HEK293T (cell line): ENCODE measurements at regions not wholly inside any gene's neighbourhood (a gene's known extent, or its start where the extent isn't known, plus 50 kb on each side); places are given as distances from the start of the nearest gene placed in this dataset.

Experiments used
- ARNT ChIP-seq: fragments of 450-650 bp; IDR thresholded peaks from 2 replicates; pipeline ENCODE4 v1.6.1; 2017; ENCODE audit warnings: mild to moderate bottlenecking
- BHLHE40 ChIP-seq: fragments of 450-650 bp; IDR thresholded peaks from 2 replicates; pipeline ENCODE4 v1.6.1; 2016; ENCODE audit warnings: mild to moderate bottlenecking, moderate library complexity, borderline replicate concordance
- FOXA1 ChIP-seq: fragments of 450-650 bp; IDR thresholded peaks from 2 replicates; pipeline ENCODE4 v1.6.1; 2016; ENCODE audit warnings: mild to moderate bottlenecking
- FOXK2 ChIP-seq: fragments of 450-650 bp; IDR thresholded peaks from 2 replicates; pipeline ENCODE4 v1.6.1; 2016; ENCODE audit warnings: mild to moderate bottlenecking
- HDGF ChIP-seq: fragments of 450-650 bp; IDR thresholded peaks from 2 replicates; pipeline ENCODE4 v1.6.1; 2017; ENCODE audit warnings: antibody characterized with exemption, borderline replicate concordance
- L3MBTL2 ChIP-seq: fragments of 450-650 bp; conservative IDR thresholded peaks from 2 replicates; pipeline ENCODE4 v1.6.1; 2016; ENCODE audit warnings: mild to moderate bottlenecking
- LEF1 ChIP-seq: fragments of 450-650 bp; IDR thresholded peaks from 2 replicates; pipeline ENCODE4 v1.6.1; 2017; ENCODE audit warnings: mild to moderate bottlenecking, borderline replicate concordance
- NFRKB ChIP-seq: fragments of 450-650 bp; IDR thresholded peaks from 2 replicates; pipeline ENCODE4 v1.6.1; 2016; ENCODE audit warnings: mild to moderate bottlenecking, moderate library complexity
- PKNOX1 ChIP-seq: fragments of 450-650 bp; IDR thresholded peaks from 2 replicates; pipeline ENCODE4 v1.6.1; 2016
- SP1 ChIP-seq: fragments of 450-650 bp; IDR thresholded peaks from 2 replicates; pipeline ENCODE4 v1.6.1; 2017
- SUZ12 ChIP-seq: fragments of 450-650 bp; IDR thresholded peaks from 2 replicates; pipeline ENCODE4 v1.6.1; 2016; ENCODE audit warnings: mild to moderate bottlenecking
- TARDBP ChIP-seq: fragments of 450-650 bp; IDR thresholded peaks from 2 replicates; pipeline ENCODE4 v1.6.1; 2016
- ZNF384 ChIP-seq: fragments of 450-650 bp; IDR thresholded peaks from 2 replicates; pipeline ENCODE4 v1.6.1; 2016

GRCh38 chr10:29878492-29878891 lies 180.9 kb downstream of the JCAD start:
- TF ChIP-seq LEF1 = no peak
- no peak for TF ChIP-seq FOXA1
- TF ChIP-seq HDGF = no peak
- no peak for TF ChIP-seq ZNF384
- TF ChIP-seq TARDBP = no peak
- no peak for TF ChIP-seq PKNOX1
- no peak for TF ChIP-seq SP1
- TF ChIP-seq SUZ12 = no peak
- no peak for TF ChIP-seq BHLHE40
- TF ChIP-seq ARNT = no peak
- TF ChIP-seq FOXK2 = no peak
- TF ChIP-seq NFRKB = no peak
- TF ChIP-seq L3MBTL2 = no peak
